ENCODE measurements at regions not wholly inside any gene's neighbourhood (a gene's known extent, or its start where the extent isn't known, plus 50 kb on each side); places are given as distances from the start of the nearest gene placed in this dataset.

- no peak for TF ChIP-seq EZH2 (IDR thresholded peaks at IDR 0.05; ENCODE audit: borderline replicate concordance, insufficient read depth, low read depth, low read length, poor library complexity, severe bottlenecking)
- TF ChIP-seq, protein P1, sequence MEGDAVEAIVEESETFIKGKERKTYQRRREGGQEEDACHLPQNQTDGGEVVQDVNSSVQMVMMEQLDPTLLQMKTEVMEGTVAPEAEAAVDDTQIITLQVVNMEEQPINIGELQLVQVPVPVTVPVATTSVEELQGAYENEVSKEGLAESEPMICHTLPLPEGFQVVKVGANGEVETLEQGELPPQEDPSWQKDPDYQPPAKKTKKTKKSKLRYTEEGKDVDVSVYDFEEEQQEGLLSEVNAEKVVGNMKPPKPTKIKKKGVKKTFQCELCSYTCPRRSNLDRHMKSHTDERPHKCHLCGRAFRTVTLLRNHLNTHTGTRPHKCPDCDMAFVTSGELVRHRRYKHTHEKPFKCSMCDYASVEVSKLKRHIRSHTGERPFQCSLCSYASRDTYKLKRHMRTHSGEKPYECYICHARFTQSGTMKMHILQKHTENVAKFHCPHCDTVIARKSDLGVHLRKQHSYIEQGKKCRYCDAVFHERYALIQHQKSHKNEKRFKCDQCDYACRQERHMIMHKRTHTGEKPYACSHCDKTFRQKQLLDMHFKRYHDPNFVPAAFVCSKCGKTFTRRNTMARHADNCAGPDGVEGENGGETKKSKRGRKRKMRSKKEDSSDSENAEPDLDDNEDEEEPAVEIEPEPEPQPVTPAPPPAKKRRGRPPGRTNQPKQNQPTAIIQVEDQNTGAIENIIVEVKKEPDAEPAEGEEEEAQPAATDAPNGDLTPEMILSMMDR (IDR thresholded peaks at IDR 0.05): no peak
Observed at GRCh38 chr5:165277661-165278060, 1772.2 kb downstream of the MAT2B start.
